HUES48 (cell line): ENCODE measurements at regions not wholly inside any gene's neighbourhood (a gene's known extent, or its start where the extent isn't known, plus 50 kb on each side); places are given as distances from the start of the nearest gene placed in this dataset.

Experiments used
- H3K27ac ChIP-seq: one replicate; pipeline ENCODE4 v1.7.0; 2013; ENCODE audit warnings: low read depth, low read length, inconsistent platforms
- H3K27me3 ChIP-seq: 2 replicates; pipeline ENCODE4 v1.6.1; 2013; ENCODE audit warnings: mild to moderate bottlenecking, low read length; ENCODE audit not compliant: control insufficient read depth, insufficient read depth
- H3K36me3 ChIP-seq: 2 replicates; pipeline ENCODE4 v1.6.1; 2013; ENCODE audit warnings: low read length; ENCODE audit not compliant: control insufficient read depth, insufficient read depth
- H3K4me1 ChIP-seq: 2 replicates; pipeline ENCODE4 v1.6.1; 2013; ENCODE audit warnings: mild to moderate bottlenecking, low read length; ENCODE audit not compliant: control insufficient read depth, insufficient read depth
- H3K4me3 ChIP-seq: 2 replicates; pipeline ENCODE4 v1.5.1; 2013; ENCODE audit warnings: mild to moderate bottlenecking, low read depth, low read length
- H3K9ac ChIP-seq: 2 replicates; pipeline ENCODE4 v1.6.1; 2013; ENCODE audit warnings: mild to moderate bottlenecking, low read depth, low read length, moderate library complexity
- H3K9me3 ChIP-seq: 2 replicates; pipeline ENCODE4 v1.6.1; 2013; ENCODE audit warnings: low read length; ENCODE audit not compliant: control insufficient read depth, insufficient read depth

DNA sequence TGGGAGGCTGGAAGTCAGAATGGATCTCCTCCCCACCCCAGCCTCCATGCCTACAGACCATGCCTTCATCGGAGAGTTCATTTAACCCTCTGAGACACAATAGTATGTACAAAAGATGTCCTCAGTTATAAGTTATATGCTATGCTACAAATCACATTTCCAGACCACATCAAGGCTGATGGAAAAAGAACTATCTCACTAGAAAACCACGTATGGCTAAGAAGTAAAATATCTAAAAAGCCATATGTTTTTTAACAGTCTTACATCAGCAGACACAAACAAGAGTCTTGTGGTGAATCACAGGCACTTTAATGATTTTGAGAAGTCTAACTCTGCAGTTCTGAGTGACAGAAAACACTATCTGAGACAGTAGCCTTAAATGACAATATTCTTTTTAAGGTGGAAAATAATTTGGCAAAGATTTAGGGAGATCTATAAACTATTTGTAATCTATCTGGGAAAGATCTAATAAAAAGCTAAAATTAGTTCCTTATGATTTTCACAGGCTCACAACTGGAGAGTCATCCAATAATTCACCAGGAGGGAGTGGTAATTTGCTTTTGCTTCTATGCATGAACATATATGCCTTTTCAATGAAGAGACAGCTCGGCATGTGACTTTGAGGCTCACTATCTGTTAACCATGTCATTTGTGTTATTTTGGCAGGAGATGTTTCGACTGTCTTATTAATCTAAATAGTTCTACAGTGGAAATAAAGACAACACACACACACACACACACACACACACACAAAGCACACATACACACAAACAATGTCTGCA lies 197.5 kb downstream of the IRS1 start:
- no peaks in the 10 kb centered on the region for H3K4me1 ChIP-seq
- H3K9me3 ChIP-seq = no peaks in the 10 kb centered on the region
- no peaks in the 10 kb centered on the region for H3K27me3 ChIP-seq
- no peak overlapping the region for H3K4me3 ChIP-seq
- H3K9ac ChIP-seq = no peak overlapping the region
- no peak overlapping the region for H3K27ac ChIP-seq
- H3K36me3 ChIP-seq = no peaks in the 10 kb centered on the region

DNA sequence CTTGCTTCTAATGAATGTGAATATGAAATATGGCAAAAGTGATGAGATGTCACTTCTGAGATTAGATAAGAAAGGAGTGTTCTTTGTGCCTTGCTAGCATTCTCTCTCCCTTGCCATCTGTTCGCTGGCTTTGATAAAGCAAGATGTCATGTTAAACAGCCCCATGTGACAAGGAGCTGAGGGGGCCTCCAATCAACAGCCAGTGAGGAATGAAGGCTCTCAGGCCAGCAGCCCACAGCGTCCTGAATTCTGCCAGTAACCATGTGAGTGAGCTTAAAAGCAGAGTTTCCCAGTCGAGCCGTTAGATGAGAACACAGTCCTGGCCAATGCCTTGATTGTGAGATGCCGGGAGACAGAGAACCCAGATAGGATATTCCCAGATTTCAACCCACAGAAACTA lies 198.8 kb downstream of the IRS1 start:
- no peaks in the 10 kb centered on the region for H3K4me1 ChIP-seq
- no peaks in the 10 kb centered on the region for H3K9me3 ChIP-seq
- no peak overlapping the region for H3K27ac ChIP-seq
- H3K27me3 ChIP-seq = no peaks in the 10 kb centered on the region
- H3K36me3 ChIP-seq = no peaks in the 10 kb centered on the region
- H3K9ac ChIP-seq = no peak overlapping the region
- H3K4me3 ChIP-seq = no peak overlapping the region

DNA sequence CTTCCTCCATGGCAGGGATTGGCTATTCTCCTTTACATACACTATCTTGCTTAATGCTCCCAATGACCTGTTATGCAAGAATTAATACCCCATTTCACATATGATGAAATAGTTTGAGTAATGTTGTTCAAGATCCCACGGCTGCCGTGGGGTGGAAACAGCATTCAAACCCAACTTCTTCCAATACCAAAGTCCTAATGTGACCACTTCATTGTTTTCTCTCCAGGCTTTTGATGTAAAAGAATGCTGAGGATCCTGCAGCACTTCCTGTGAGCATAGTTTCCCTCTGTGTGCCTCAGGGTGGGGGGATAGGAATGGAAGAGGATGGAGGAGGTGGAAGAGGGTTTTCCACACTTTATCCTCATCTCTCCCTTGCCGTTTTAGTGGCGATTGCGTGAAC lies 199.4 kb downstream of the IRS1 start:
- H3K9me3 ChIP-seq = no peaks in the 10 kb centered on the region
- no peak overlapping the region for H3K4me3 ChIP-seq
- no peak overlapping the region for H3K9ac ChIP-seq
- no peaks in the 10 kb centered on the region for H3K4me1 ChIP-seq
- H3K36me3 ChIP-seq = no peaks in the 10 kb centered on the region
- H3K27ac ChIP-seq = no peak overlapping the region
- H3K27me3 ChIP-seq = no peaks in the 10 kb centered on the region

DNA sequence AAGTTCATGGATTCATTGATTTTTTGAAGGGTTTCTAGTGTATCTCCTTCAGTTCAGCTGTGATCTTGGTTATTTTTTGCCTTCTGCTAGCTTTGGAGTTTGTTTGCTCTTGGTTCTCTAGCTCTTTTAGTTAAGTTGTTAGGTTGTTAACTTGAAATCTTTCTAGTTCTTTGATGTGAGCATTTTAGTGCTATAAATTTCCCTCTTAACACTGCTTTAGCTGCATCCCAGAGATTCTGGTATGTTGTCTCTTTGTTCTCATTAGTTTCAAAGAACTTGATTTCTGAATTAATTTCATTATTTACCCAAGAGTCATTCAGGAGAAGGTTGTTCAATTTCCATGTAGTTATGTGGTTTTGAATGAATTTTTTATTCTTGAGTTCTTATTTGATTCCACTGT lies 210.6 kb downstream of the IRS1 start:
- Histone ChIP-seq H3K36me3 (no peaks in the 10 kb centered on the region), H3K9me3 (peaks cover 2% of the 10 kb centered on the region; the same call in 1 of the 2 replicates), H3K9ac (no peak overlapping the region), H3K27me3 (no peaks in the 10 kb centered on the region), H3K27ac (no peak overlapping the region), H3K4me1 (no peaks in the 10 kb centered on the region), H3K4me3 (no peak overlapping the region)

DNA sequence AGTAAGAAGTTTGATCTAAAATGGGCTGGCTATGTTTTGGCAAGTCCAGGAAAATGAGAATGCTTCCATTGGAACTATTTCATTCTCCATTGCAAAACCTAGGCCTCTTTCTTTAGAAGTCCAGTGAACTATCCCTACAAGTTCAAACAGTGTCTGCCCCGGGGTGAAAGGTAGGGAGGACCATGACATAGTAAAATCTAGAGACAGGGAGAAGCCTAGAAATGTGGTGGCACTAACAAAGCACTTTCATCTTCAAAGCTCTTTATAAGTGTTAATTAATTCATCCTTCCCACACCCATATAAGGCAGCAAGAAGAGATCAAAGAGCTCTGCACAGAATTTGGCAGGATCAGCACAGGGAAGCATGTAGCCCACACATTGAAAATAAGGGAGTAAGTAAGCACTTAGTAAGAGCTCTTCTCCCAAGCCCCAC lies 214.5 kb downstream of the IRS1 start:
- H3K9me3 ChIP-seq = peaks cover 2% of the 10 kb centered on the region; the same call in 1 of the 2 replicates
- no peaks in the 10 kb centered on the region for H3K27me3 ChIP-seq
- no peak overlapping the region for H3K4me3 ChIP-seq
- no peaks in the 10 kb centered on the region for H3K36me3 ChIP-seq
- peaks cover 15% of the 10 kb centered on the region for H3K4me1 ChIP-seq
- H3K27ac ChIP-seq = no peak overlapping the region
- no peak overlapping the region for H3K9ac ChIP-seq

DNA sequence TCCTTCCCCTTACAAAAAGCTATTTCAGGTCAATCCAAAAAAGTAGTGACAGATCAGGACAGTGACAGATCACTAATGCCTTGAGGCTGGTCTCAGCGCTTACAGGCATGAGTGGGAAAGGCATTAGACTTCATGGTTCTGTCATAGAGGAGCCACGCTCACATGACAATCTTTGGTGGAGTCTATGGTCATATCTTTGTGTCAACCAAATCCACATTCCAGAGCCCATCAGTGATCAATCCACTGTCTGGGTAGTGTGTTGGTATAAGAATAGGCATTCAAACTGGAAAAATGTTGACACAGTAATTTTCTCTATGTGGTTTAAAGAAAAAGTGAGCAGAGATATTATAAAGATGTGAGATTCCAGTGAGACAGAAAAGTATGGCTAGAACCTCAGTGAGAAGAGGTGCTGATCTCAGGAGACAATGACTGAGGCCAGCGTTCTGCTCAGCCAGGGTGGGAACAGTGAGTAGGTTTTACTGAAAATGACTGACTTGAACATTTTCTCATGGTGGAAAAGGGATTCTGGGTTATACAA lies 215.0 kb downstream of the IRS1 start:
- H3K9me3 ChIP-seq = peaks cover 2% of the 10 kb centered on the region; the same call in 1 of the 2 replicates
- no peak overlapping the region for H3K27ac ChIP-seq
- H3K9ac ChIP-seq = no peak overlapping the region
- no peaks in the 10 kb centered on the region for H3K36me3 ChIP-seq
- H3K4me1 ChIP-seq = peaks cover 15% of the 10 kb centered on the region
- H3K27me3 ChIP-seq = no peaks in the 10 kb centered on the region
- no peak overlapping the region for H3K4me3 ChIP-seq

DNA sequence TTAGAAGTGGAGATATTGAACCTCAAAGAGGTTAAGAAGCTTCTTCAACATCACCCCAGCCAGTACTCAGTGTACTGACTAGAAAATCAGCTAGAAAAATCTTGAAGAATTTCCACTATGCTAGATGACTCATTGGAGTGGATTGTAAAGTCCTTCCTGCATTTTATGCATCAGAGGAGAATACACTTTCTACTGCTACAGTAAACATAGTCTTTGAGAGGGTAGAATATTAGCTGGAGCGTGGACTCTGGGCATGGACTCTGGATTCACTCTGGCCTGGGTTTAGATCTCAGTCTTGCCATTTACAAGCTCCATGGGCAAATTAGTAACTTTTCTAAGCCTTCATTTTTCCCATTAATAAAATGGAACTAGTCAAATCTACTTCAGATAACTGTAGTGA lies 215.9 kb downstream of the IRS1 start:
- Histone ChIP-seq H3K9ac (no peak overlapping the region), H3K4me1 (peaks cover 15% of the 10 kb centered on the region), H3K4me3 (no peak overlapping the region), H3K36me3 (no peaks in the 10 kb centered on the region), H3K27ac (no peak overlapping the region), H3K27me3 (no peaks in the 10 kb centered on the region), H3K9me3 (no peaks in the 10 kb centered on the region; the same call in 1 of the 2 replicates)

DNA sequence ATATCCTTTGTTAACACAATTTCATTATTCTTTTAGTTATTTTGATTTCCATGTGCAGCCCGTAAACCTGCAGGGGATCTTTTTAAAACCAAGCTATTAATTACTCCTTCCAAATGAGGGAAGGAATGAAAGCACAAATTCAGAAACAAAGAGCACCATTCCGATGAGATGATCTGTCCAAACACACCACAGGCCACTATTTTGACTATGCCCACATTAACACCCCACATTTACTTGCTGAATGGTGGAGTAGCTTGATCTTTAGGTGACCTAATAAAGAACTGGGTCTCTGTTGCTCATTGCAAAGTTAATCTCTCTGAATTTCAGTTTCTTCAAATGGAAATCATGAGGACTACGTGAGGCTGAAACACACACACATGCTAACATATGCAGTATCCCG lies 218.0 kb downstream of the IRS1 start:
- Histone ChIP-seq H3K27me3 (no peaks in the 10 kb centered on the region), H3K4me1 (peaks cover 15% of the 10 kb centered on the region), H3K27ac (no peak overlapping the region), H3K9ac (no peak overlapping the region), H3K36me3 (no peaks in the 10 kb centered on the region), H3K4me3 (no peak overlapping the region), H3K9me3 (no peaks in the 10 kb centered on the region)

DNA sequence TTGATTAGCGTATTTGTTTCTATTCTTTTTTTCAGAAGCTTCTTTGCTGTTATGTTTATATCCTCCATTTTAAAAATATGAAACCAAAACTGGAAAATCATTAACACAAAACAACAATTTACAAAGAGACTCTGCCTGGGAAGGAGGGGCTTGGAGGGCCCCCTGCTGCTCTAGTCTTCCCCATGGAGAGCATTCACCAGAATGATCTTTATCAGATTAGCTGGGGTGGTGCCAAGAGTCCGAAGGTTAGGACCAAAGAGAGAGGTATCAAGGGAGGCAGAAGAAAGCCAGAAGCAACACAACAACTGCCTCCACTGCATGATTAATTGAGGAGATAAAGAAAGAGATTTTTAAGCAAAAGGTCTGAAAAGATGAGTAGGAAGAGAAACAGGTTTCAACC lies 218.6 kb downstream of the IRS1 start:
- Histone ChIP-seq H3K4me3 (no peak overlapping the region), H3K27me3 (no peaks in the 10 kb centered on the region), H3K27ac (no peak overlapping the region), H3K4me1 (peaks cover 15% of the 10 kb centered on the region), H3K36me3 (no peaks in the 10 kb centered on the region), H3K9ac (no peak overlapping the region), H3K9me3 (no peaks in the 10 kb centered on the region)

DNA sequence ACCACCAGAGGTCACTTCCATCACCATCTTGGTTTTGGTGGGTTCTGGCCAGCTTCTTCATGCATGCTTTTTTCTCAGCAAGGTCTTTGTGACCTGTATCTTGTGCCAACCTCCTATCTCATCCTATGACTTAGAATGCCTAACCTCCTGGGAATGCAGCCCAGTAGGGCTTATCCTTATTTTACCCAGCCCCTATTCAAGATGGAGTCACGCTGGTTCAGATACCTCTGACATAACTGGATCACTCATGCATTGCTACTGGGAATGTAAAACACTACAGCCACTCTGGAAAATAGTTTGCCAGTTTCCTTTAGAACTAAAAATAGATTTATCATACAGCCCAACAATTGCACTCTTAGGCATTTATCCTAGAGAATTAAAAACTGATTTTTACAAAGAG lies 219.2 kb downstream of the IRS1 start:
- no peak overlapping the region for H3K27ac ChIP-seq

DNA sequence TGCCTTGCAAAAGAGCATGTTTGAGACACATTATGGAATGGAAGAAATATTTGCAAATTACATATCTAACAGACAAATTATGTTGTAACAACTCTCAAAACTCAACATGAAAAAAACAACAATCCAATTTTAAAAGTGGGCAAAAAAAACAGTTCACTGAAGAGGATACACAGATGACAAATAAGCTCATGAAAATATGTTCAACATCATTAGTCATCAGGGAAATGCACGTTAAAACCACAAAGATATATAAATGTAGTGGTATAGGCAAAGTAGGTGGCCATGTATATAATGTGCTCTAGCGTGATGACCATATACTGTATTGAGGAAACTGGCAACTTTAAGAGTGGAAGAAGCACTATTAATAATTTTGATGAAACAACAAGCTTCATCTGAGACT lies 220.1 kb downstream of the IRS1 start:
- Histone ChIP-seq H3K27me3 (no peaks in the 10 kb centered on the region), H3K27ac (no peak overlapping the region), H3K36me3 (no peaks in the 10 kb centered on the region), H3K4me3 (no peak overlapping the region), H3K4me1 (peaks cover 15% of the 10 kb centered on the region), H3K9ac (no peak overlapping the region), H3K9me3 (no peaks in the 10 kb centered on the region)

More for the DNA sequence above, 219.2 kb downstream of the IRS1 start:
- H3K36me3 ChIP-seq = no peaks in the 10 kb centered on the region
- H3K9ac ChIP-seq = no peak overlapping the region
- H3K4me1 ChIP-seq = peaks cover 15% of the 10 kb centered on the region
- H3K4me3 ChIP-seq = no peak overlapping the region
- no peaks in the 10 kb centered on the region for H3K9me3 ChIP-seq
- no peaks in the 10 kb centered on the region for H3K27me3 ChIP-seq
